C4-2B (cell line): ENCODE measurements at regions not wholly inside any gene's neighbourhood (a gene's known extent, or its start where the extent isn't known, plus 50 kb on each side); places are given as distances from the start of the nearest gene placed in this dataset.

Experiments
- CTCF ChIP-seq: fragments of 450-650 bp; conservative IDR thresholded peaks from 2 replicates; pipeline ENCODE4 v1.5.1; 2017; ENCODE audit warnings: mild to moderate bottlenecking
- ZFX ChIP-seq: fragments of 450-650 bp; IDR thresholded peaks from 2 replicates; pipeline ENCODE4 v1.6.1; 2017

- no peak for TF ChIP-seq CTCF
- TF ChIP-seq ZFX: no peak
Measured at GRCh38 chr14:29109589-29109988, 343.0 kb downstream of the FOXG1 start.
